Stimulated activated CD8-positive, alpha-beta memory T cell treated with anti-CD3 and anti-CD28 coated beads, Interleukin-12 subunit alpha, Interleukin-12 subunit beta, amount 100 ng/mL, for 24 hours (primary cell): ENCODE measurements at regions not wholly inside any gene's neighbourhood (a gene's known extent, or its start where the extent isn't known, plus 50 kb on each side); places are given as distances from the start of the nearest gene placed in this dataset.

ENCODE experiments used
- DNase-seq: peaks from one replicate; pipeline ENCODE4 v3.0.0-alpha.2; 2020; ENCODE audit errors: extremely low read depth

GRCh38 chrX:9316096-9316495 is 148.8 kb upstream of the TBL1X start:
- no peak for DNase-seq

DNA sequence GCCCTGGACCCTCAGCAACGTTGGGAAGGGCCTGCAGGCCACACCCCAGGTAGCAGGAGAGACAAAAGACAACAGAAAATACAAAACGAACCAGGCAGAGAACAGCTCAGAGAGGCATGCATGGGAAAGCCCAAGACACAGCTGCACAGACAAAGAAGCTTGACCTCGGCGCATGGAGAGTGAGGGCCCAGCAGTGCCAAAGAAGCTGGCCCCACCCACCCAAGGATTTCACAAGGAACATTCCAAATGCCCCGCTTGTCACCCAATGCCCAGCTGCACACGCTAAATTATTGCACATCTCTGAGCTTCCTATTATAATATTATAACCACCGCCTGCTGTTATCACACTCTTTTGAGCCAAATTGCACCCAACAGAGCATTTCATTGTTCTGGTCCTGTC is 147.7 kb upstream of the TBL1X start:
- no peak for DNase-seq

DNA sequence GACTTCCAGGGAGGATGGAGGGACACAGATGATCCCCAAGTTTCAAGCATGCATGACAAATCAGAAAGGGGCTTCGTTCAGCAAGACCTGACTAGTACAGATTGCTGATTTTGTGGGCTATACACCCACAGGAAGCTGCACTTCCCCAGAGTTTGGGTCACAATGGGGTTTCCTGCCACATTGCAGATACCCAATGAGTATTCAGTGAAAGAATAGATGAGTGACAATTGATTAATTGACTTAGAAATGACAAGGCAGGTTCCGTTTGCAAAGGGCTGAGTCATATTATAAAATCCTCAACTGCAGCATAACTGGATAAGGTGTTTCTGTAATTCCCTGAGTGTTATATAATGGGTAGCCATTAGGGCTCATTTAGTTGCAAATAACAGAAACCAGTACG is 146.6 kb upstream of the TBL1X start:
- DNase-seq = no peak

- DNase-seq = no peak
Observed at GRCh38 chrX:9318766-9319165, 146.1 kb upstream of the TBL1X start.

DNA sequence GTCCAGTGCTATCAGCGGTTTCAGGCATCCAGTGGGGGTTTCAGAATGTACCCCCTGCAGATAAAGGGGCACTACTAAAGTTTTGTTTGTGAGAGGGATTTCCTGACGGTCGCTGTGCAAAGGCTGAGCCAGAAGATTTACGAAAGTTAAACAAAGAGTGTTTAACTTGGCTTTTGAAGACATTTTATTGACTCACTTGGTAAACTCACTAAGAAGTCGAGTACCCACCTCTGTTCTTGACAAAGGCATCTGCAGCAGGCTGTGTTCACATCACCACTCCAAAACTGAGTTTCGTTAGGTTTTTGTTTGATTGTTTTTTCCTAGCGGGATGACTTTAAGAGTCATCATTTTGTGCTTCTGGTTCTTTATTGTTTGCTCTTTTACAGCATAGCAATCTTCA is 143.9 kb upstream of the TBL1X start:
- no peak for DNase-seq

DNA sequence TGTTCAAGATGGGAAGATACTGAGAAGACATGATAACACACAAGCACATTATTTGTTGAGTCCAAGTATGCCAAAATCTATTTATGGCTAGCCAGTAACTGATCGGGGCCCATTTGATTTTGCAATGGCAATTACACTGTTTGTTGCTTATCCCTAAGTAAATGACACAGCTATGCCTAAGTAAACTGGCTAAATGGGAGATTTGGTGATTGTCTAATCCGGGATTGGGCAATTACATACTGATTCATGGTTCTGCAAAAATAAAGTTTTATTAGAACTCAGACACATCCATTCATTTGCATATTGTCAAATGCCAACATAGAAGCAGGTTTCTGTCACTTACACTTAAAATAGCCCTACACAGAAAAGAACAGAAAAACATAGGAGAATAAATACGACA is 140.2 kb upstream of the TBL1X start:
- DNase-seq = no peak

- DNase-seq = no peak
Observed at GRCh38 chrX:9326369-9326768, 138.5 kb upstream of the TBL1X start.

DNA sequence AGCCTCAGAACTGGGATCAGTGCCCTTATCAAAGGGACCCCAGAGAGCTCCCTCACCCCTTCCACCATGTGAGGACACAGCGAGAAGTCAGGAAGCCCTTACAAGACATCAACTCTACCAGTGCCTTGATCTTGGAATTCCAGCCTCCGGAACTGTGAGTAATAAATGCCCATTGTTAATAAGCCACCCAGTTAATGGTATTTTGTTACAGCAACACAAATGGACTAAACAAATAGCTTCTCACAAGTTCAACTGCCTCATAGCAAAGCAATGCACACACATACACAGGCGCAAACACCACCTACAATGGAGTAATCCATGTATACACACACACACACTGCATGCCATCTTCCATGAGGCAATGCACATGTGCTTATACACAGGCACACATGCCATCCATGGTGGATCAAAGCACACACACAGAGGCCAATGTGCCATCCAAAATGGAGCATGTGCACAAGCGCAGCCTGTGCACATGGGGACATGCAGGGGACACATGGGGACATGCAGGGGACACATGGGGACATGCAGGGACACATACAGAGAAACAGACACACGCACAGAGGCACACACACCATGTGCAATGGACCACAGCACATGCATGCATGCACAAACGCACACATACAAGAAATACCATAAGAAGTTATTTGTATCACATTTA is 137.6 kb upstream of the TBL1X start:
- DNase-seq = no peak

- no peak for DNase-seq
Observed at GRCh38 chrX:9327747-9328145, 137.1 kb upstream of the TBL1X start.

- no peak for DNase-seq
Observed at GRCh38 chrX:9329056-9329455, 135.8 kb upstream of the TBL1X start.

- no peak for DNase-seq
Observed at GRCh38 chrX:9330249-9330982, 134.4 kb upstream of the TBL1X start.

DNA sequence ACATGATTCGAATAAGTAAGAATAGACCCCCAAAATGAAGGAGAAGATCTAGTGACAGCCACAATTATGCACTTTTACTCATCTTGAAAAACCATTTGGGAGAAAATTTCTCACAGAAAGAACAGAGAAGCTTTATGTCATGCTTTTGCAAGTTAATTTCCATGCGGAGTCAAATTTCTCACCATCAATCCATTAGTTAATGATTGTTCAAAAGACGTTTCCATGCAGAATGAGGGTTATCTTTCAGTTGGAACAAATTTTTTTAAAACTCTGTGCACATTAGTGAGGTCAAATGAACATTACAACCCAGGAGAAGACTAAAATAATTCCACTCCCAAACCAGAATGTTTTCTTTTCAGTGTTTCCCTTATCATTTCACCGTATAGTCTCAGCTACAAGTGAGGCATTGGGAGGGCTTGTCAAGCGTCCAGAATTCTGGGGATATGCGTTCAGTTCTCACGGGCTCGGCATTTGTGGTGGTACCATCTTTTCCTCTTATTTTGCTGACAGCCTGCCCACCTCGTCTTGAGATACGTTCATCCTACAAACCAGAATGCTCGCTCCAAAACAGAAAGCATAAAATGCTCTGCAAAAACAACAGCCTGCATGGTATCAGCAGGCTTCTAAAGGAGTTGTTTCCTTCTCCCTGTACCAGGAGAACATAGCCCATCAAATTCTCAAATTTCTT is 130.8 kb upstream of the TBL1X start:
- no peak for DNase-seq

DNA sequence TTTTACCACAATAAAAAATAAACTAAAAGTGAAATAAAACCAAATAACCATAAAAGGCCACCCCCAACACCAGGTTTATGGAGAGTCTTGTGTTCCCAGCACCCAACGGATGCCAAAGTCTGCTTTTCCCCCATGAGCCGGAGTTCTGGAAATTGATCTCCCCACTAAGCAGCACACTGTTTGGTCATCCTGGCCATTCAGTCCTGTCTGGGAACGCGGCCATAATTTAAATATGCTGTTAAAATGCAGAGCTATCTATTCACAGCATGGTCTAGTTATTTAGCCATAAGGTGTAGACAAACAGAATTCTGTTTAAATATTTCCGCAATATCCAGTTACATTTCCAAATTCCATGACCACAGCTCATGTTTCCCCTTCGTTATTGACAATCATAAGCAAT is 129.6 kb upstream of the TBL1X start:
- no peak for DNase-seq

- DNase-seq = no peak
Observed at GRCh38 chrX:9336456-9336855, 128.4 kb upstream of the TBL1X start.

DNA sequence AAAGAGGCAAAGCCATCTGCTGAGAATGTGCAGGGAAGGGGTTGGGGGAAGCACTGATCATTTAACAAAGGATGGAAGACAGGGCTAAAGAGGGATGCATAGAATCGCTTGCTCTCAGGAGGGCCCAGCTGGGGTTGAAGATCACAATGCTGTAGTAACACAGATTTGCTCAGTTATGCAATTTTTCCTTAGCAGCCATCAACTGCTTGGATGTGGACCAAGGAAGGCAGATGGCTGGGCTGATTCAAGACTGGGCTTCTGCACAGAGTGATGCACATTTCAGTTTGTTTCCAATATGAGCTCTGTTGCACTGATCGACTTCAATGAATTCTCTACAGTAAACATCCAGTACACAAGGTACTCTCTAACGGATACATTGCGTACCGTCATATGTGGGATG is 127.8 kb upstream of the TBL1X start:
- DNase-seq = no peak

DNA sequence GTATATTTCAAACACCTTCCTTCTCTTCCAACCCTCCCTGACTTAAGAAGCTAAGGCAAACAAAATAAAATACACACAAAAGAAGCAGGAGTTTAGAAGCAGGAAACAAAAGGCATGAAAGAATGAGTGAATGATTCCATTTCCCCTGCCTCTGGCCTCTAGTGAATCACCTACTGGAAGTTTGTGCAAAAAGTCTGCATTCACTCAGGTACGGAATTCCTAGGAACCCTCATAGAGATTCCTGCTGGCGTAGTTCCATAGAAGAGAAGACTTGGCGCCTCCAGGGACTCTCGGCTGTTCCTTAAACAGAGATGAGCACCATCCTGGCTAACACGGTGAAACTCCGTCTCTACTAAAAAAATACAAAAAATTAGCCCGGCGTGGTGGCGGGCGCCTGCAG is 125.9 kb upstream of the TBL1X start:
- no peak for DNase-seq

- no peak for DNase-seq
Observed at GRCh38 chrX:9339603-9340491, 125.0 kb upstream of the TBL1X start.

GRCh38 chrX:9340598-9341290 is 124.1 kb upstream of the TBL1X start:
- DNase-seq = no peak

DNA sequence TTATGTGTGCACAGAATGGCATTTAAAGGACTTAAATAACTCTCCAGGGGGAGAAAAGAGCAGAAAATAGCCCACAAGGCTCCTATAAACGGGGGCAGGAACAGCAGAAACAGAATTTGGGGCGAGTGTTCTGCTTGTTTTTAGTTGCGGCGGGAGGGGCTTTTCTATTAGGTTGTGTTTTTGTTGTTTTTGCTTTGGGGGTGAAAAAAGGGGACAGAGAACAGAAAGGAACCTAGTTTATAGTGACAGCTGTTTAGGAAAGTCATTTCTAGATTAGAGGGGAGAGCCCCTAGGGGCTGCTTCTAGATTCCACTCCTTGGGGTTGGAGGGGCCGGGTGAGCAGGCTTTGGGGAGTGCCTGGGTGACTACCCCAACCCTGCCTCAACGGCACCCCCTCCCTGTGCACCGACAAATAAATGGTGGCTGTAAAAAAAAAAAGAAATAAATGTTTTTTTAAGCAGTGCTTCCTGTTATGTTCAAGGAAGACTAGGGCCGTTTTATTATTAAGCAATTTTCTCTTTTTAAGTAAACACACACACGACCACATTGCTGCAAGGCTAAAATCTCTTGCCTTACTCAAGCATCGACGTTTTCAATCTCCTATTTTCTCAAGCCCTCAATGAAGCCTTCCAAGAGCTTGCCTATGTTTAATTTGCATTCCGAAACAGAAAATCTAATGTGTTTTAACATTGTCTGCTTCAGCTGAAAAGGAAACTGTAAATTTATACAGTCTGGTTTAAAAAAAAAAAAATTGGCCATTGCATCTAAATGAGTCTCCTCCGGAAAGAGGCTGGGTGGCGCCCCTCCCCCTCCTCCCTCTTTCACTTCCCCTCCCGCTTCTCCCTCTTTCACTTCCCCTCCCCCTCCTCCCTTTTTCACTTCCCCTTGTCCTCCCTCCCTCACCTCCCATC is 123.3 kb upstream of the TBL1X start:
- no peak for DNase-seq

DNA sequence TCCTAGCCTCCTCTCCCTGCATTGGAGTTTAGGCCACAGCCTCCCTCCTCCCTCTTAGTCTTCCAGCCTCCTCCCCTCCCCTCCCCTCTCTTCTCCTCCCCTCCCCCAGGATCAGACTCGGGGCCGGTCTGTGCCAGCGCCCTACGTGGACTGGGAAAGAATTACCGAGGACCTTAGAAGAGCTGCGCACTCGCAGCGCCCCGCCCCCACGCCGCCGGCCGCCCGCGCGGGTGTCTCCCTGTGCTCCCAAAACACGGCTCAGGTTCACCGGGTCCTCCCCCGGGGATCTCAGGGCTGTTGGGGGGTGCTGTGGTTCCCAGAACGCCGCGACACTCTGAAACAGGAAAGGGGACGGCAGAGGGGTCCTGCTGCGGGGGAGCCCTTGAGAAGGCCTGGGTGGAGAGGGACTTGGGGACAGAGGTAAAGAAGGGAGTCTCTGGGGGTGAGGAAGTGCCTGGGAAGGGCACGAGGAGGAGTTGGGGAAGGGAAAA is 122.3 kb upstream of the TBL1X start:
- DNase-seq = no peak
